T-helper 1 cell treated with Interleukin-12 subunit alpha and Interleukin-12 subunit beta and Interleukin-4 antibody, amounts not matched to agents 30 μg/mL and 1 μg/mL, for 36 hours (primary cell): ENCODE measurements at regions not wholly inside any gene's neighbourhood (a gene's known extent, or its start where the extent isn't known, plus 50 kb on each side); places are given as distances from the start of the nearest gene placed in this dataset.

Experiments used
- H3K27ac Mint-ChIP-seq: one replicate; pipeline ENCODE4 v1.8.0; 2021; ENCODE audit warnings: mild to moderate bottlenecking, mixed read lengths
- H3K27me3 Mint-ChIP-seq: one replicate; pipeline ENCODE4 v1.8.0; 2021; ENCODE audit warnings: low read depth, mixed read lengths
- H3K36me3 Mint-ChIP-seq: one replicate; pipeline ENCODE4 v1.8.0; 2021; ENCODE audit warnings: low read depth, mixed read lengths
- H3K4me1 Mint-ChIP-seq: one replicate; pipeline ENCODE4 v1.8.0; 2021; ENCODE audit warnings: low read depth, mixed read lengths
- H3K4me3 Mint-ChIP-seq: one replicate; pipeline ENCODE4 v1.8.0; 2021; ENCODE audit warnings: mild to moderate bottlenecking, moderate library complexity, mixed read lengths
- H3K9me3 Mint-ChIP-seq: one replicate; pipeline ENCODE4 v1.8.0; 2021; ENCODE audit warnings: mixed read lengths

GRCh38 chr1:47709019-47709871 lies 271.4 kb downstream of the FOXD2 start:
- no peak overlapping the region for H3K4me3 Mint-ChIP-seq

GRCh38 chr1:47709872-47710231 lies 272.0 kb downstream of the FOXD2 start:
- Mint-ChIP-seq H3K36me3 (no peaks in the 10 kb centered on the region), H3K27ac (no peak overlapping the region), H3K27me3 (peaks cover 74% of the 10 kb centered on the region), H3K4me1 (no peaks in the 10 kb centered on the region), H3K4me3 (no peak overlapping the region), H3K9me3 (no peaks in the 10 kb centered on the region)

More at GRCh38 chr1:47709019-47709871, 271.4 kb downstream of the FOXD2 start:
- Mint-ChIP-seq H3K36me3 (no peaks in the 10 kb centered on the region), H3K9me3 (no peaks in the 10 kb centered on the region), H3K27ac (no peak overlapping the region), H3K4me1 (no peaks in the 10 kb centered on the region), H3K27me3 (peaks cover 78% of the 10 kb centered on the region)

GRCh38 chr1:47710329-47711071 lies 272.7 kb downstream of the FOXD2 start:
- peaks cover 72% of the 10 kb centered on the region for H3K27me3 Mint-ChIP-seq
- H3K36me3 Mint-ChIP-seq: no peaks in the 10 kb centered on the region
- no peak overlapping the region for H3K27ac Mint-ChIP-seq
- no peaks in the 10 kb centered on the region for H3K4me1 Mint-ChIP-seq
- H3K9me3 Mint-ChIP-seq: no peaks in the 10 kb centered on the region
- no peak overlapping the region for H3K4me3 Mint-ChIP-seq
